HepG2 (cell line): ENCODE measurements at regions not wholly inside any gene's neighbourhood (a gene's known extent, or its start where the extent isn't known, plus 50 kb on each side); places are given as distances from the start of the nearest gene placed in this dataset.

ENCODE experiments used
- DMTF1 ChIP-seq: sonication (generic); formaldehyde crosslinking; IDR thresholded peaks from 2 replicates; pipeline ENCODE4 v1.4.0; 2020; ENCODE audit warnings: mild to moderate bottlenecking, missing genetic modification reagents
- IRF9 ChIP-seq: sonication (generic); formaldehyde crosslinking; IDR thresholded peaks from 2 replicates; pipeline ENCODE4 v1.8.0; 2022; ENCODE audit warnings: missing genetic modification reagents, mild to moderate bottlenecking, borderline replicate concordance
- JARID2 ChIP-seq: sonication (generic); formaldehyde crosslinking; IDR thresholded peaks from 2 replicates; pipeline ENCODE4 v1.8.1; 2023; ENCODE audit warnings: missing genetic modification reagents, inconsistent platforms; ENCODE audit not compliant: insufficient replicate concordance
- KDM5B ChIP-seq: sonication (generic); formaldehyde crosslinking; IDR thresholded peaks from 2 replicates; pipeline ENCODE4 v1.4.0; 2020; ENCODE audit warnings: missing genetic modification reagents, mild to moderate bottlenecking, borderline replicate concordance
- MED13 ChIP-seq: sonication (generic); formaldehyde crosslinking; IDR thresholded peaks from 2 replicates; pipeline ENCODE4 v1.5.0; 2020; ENCODE audit warnings: missing genetic modification reagents
- MEIS1 ChIP-seq: sonication (generic); formaldehyde crosslinking; IDR thresholded peaks from 2 replicates; pipeline ENCODE4 v1.9.0; 2021; ENCODE audit warnings: mild to moderate bottlenecking, missing genetic modification reagents, moderate library complexity, borderline replicate concordance
- NFKB2 ChIP-seq: sonication (generic); formaldehyde crosslinking; IDR thresholded peaks from 2 replicates; pipeline ENCODE4 v1.4.0; 2020; ENCODE audit warnings: missing genetic modification reagents, borderline replicate concordance
- PCBP1 ChIP-seq: fragments of 200-400 bp; formaldehyde crosslinking; IDR thresholded peaks from 2 replicates; pipeline ENCODE4 v1.6.1; 2017; ENCODE audit warnings: mild to moderate bottlenecking, low read depth, low read length, borderline replicate concordance
- PLRG1 ChIP-seq: fragments of 450-650 bp; conservative IDR thresholded peaks from 2 replicates; pipeline ENCODE4 v1.6.1; 2016
- POLR2AphosphoS2 ChIP-seq: IDR thresholded peaks from 2 replicates; pipeline ENCODE4 v1.6.1; 2011; ENCODE audit warnings: low read depth, low read length, improper control_type of control experiment
- SMYD3 ChIP-seq: sonication (generic); formaldehyde crosslinking; IDR thresholded peaks from 2 replicates; pipeline ENCODE4 v1.8.1; 2023; ENCODE audit warnings: mild to moderate bottlenecking, missing genetic modification reagents
- ZBTB10 ChIP-seq: sonication (generic); formaldehyde crosslinking; IDR thresholded peaks from 2 replicates; pipeline ENCODE4 v1.4.0; 2020; ENCODE audit warnings: missing genetic modification reagents, borderline replicate concordance
- ZHX1 ChIP-seq: sonication (generic); formaldehyde crosslinking; IDR thresholded peaks from 2 replicates; pipeline ENCODE4 v1.8.1; 2022; ENCODE audit warnings: low read depth, mild to moderate bottlenecking, missing genetic modification reagents
- ZNF781 ChIP-seq: sonication (generic); formaldehyde crosslinking; IDR thresholded peaks from 2 replicates; pipeline ENCODE4 v1.5.1; 2020; ENCODE audit warnings: borderline replicate concordance, mild to moderate bottlenecking, missing genetic modification reagents; ENCODE audit errors: not compliant biosample characterization
- TF ChIP-seq, protein P1 (sequence below): sonication (generic); formaldehyde crosslinking; IDR thresholded peaks from 2 replicates; pipeline ENCODE4 v1.9.0; 2021; ENCODE audit warnings: missing genetic modification reagents, borderline replicate concordance

- TF ChIP-seq, protein P1, sequence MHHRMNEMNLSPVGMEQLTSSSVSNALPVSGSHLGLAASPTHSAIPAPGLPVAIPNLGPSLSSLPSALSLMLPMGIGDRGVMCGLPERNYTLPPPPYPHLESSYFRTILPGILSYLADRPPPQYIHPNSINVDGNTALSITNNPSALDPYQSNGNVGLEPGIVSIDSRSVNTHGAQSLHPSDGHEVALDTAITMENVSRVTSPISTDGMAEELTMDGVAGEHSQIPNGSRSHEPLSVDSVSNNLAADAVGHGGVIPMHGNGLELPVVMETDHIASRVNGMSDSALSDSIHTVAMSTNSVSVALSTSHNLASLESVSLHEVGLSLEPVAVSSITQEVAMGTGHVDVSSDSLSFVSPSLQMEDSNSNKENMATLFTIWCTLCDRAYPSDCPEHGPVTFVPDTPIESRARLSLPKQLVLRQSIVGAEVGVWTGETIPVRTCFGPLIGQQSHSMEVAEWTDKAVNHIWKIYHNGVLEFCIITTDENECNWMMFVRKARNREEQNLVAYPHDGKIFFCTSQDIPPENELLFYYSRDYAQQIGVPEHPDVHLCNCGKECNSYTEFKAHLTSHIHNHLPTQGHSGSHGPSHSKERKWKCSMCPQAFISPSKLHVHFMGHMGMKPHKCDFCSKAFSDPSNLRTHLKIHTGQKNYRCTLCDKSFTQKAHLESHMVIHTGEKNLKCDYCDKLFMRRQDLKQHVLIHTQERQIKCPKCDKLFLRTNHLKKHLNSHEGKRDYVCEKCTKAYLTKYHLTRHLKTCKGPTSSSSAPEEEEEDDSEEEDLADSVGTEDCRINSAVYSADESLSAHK: no peak
- peak; percentile 94; the same call in 1 of the 2 replicates for TF ChIP-seq MED13 (CRISPR knock-in tag)
- no peak for TF ChIP-seq DMTF1 (CRISPR knock-in tag)
- TF ChIP-seq ZNF781 (CRISPR knock-in tag): peak; percentile 64
- no peak for TF ChIP-seq KDM5B
- 0 out of 2 replicates have a peak, but pooled peaks have one; percentile 26 for TF ChIP-seq SMYD3 (CRISPR knock-in tag)
- no peak for TF ChIP-seq ZBTB10 (CRISPR knock-in tag)
- peak; percentile 48; the same call in 1 of the 2 replicates for TF ChIP-seq NFKB2 (CRISPR knock-in tag)
- TF ChIP-seq ZHX1 (CRISPR knock-in tag): peak; percentile 70; the same call in 1 of the 2 replicates
- peak; percentile 76 for TF ChIP-seq IRF9 (CRISPR knock-in tag)
- no peak for TF ChIP-seq PCBP1
- peak; percentile 86; the same call in 1 of the 2 replicates for TF ChIP-seq POLR2AphosphoS2
- peak; percentile 99 for TF ChIP-seq MEIS1
- no peak for TF ChIP-seq JARID2 (CRISPR knock-in tag)
- TF ChIP-seq PLRG1: no peak
Observed at GRCh38 chr6:137357263-137357947, 136.8 kb downstream of the OLIG3 start (continued).
